Loucy (cell line): ENCODE measurements at regions not wholly inside any gene's neighbourhood (a gene's known extent, or its start where the extent isn't known, plus 50 kb on each side); places are given as distances from the start of the nearest gene placed in this dataset.

ENCODE experiments used
- H2AFZ ChIP-seq: fragments of 200-600 bp; sonication (generic); 2 replicates; pipeline ENCODE4 v1.6.0; 2016; ENCODE audit warnings: antibody characterized with exemption, mild to moderate bottlenecking, low read length, moderate library complexity
- H3F3A ChIP-seq: fragments of 200-600 bp; 2 replicates; pipeline ENCODE4 v1.6.0; 2016; ENCODE audit warnings: antibody characterized with exemption, low read depth, mild to moderate bottlenecking
- H3K27me3 ChIP-seq: fragments of 200-600 bp; sonication (generic); 2 replicates; pipeline ENCODE4 v1.6.1; 2014; ENCODE audit warnings: low read length, mild to moderate bottlenecking; ENCODE audit not compliant: insufficient read depth, poor library complexity, severe bottlenecking
- H3K36me3 ChIP-seq: fragments of 200-600 bp; sonication (generic); 2 replicates; pipeline ENCODE4 v1.6.1; 2016; ENCODE audit warnings: low read length; ENCODE audit not compliant: insufficient read depth
- H3K4me1 ChIP-seq: fragments of 200-600 bp; sonication (generic); 2 replicates; pipeline ENCODE4 v1.5.1; 2014; ENCODE audit warnings: low read length, mild to moderate bottlenecking; ENCODE audit not compliant: insufficient read depth, poor library complexity, severe bottlenecking
- H3K4me2 ChIP-seq: fragments of 200-600 bp; sonication (generic); 2 replicates; pipeline ENCODE4 v1.6.0; 2014; ENCODE audit warnings: antibody characterized with exemption, low read length, low read depth, mild to moderate bottlenecking; ENCODE audit not compliant: poor library complexity, severe bottlenecking
- H3K4me3 ChIP-seq: fragments of 200-600 bp; sonication (generic); 2 replicates; pipeline ENCODE4 v1.5.1; 2014; ENCODE audit warnings: low read length, mild to moderate bottlenecking, mixed read lengths; ENCODE audit not compliant: poor library complexity, severe bottlenecking
- H3K79me2 ChIP-seq: fragments of 200-600 bp; sonication (generic); 2 replicates; pipeline ENCODE4 v1.6.1; 2014; ENCODE audit warnings: low read length; ENCODE audit not compliant: insufficient read depth
- H3K9ac ChIP-seq: fragments of 200-600 bp; sonication (generic); 2 replicates; pipeline ENCODE4 v1.6.0; 2014; ENCODE audit warnings: mild to moderate bottlenecking, low read depth, low read length, moderate library complexity; ENCODE audit not compliant: poor library complexity, severe bottlenecking
- H3K9me2 ChIP-seq: fragments of 200-600 bp; sonication (generic); replicated peaks from 2 replicates; pipeline ENCODE4 v1.6.1; 2016; ENCODE audit warnings: low read depth, low read length, mixed read lengths
- H3K9me3 ChIP-seq: fragments of 200-600 bp; sonication (generic); 2 replicates; pipeline ENCODE4 v1.6.1; 2014; ENCODE audit warnings: mild to moderate bottlenecking, antibody characterized with exemption, low read length, low read depth; ENCODE audit not compliant: insufficient read depth
- H4K20me1 ChIP-seq: fragments of 200-600 bp; sonication (generic); 2 replicates; pipeline ENCODE4 v1.6.0; 2014; ENCODE audit warnings: antibody characterized with exemption, low read length, mild to moderate bottlenecking; ENCODE audit not compliant: insufficient read depth, poor library complexity, severe bottlenecking
- EZH2phosphoT487 ChIP-seq: fragments of 200-600 bp; IDR thresholded peaks from 2 replicates; pipeline ENCODE4 v1.6.1; 2018; ENCODE audit warnings: antibody characterized with exemption, mild to moderate bottlenecking, moderate library complexity, borderline replicate concordance
- TF ChIP-seq, protein P1 (sequence below): fragments of 200-600 bp; sonication (generic); conservative IDR thresholded peaks from 2 replicates; pipeline ENCODE4 v1.5.1; 2014; ENCODE audit warnings: mild to moderate bottlenecking, antibody characterized with exemption, low read length

DNA sequence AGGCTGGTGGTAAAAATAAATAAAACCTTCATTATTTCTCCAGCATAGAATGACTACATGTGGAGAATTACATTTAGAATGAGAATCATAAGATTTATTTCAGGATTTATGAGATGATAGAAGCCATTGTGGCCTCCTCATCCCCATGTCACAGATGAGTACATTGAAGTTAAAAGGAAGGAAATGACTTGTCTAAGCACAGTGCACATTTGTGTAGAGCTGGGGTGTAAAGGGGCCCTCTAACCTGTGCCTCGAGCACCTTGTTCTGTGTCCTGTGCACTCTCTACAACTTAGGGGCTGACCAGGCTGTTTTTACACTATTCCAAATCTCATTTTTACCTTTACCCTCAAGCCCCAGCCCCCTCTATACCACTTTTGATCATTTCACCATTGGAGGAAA lies 179.4 kb downstream of the RHOU start:
- Histone ChIP-seq H3K4me3 (no peak overlapping the region), H3K79me2 (no peaks in the 10 kb centered on the region), H3K36me3 (no peaks in the 10 kb centered on the region), H3K27me3 (no peaks in the 10 kb centered on the region), H3K9ac (no peak overlapping the region), H3K4me2 (no peak overlapping the region), H3K9me2 (no peaks in the 10 kb centered on the region), H3F3A (no peaks in the 10 kb centered on the region), H3K4me1 (no peaks in the 10 kb centered on the region), H3K9me3 (no peaks in the 10 kb centered on the region; the same call in 1 of the 2 replicates), H4K20me1 (no peaks in the 10 kb centered on the region), H2AFZ (no peak overlapping the region)
- TF ChIP-seq, protein P1, sequence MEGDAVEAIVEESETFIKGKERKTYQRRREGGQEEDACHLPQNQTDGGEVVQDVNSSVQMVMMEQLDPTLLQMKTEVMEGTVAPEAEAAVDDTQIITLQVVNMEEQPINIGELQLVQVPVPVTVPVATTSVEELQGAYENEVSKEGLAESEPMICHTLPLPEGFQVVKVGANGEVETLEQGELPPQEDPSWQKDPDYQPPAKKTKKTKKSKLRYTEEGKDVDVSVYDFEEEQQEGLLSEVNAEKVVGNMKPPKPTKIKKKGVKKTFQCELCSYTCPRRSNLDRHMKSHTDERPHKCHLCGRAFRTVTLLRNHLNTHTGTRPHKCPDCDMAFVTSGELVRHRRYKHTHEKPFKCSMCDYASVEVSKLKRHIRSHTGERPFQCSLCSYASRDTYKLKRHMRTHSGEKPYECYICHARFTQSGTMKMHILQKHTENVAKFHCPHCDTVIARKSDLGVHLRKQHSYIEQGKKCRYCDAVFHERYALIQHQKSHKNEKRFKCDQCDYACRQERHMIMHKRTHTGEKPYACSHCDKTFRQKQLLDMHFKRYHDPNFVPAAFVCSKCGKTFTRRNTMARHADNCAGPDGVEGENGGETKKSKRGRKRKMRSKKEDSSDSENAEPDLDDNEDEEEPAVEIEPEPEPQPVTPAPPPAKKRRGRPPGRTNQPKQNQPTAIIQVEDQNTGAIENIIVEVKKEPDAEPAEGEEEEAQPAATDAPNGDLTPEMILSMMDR = no peak
- no peak for TF ChIP-seq EZH2phosphoT487

DNA sequence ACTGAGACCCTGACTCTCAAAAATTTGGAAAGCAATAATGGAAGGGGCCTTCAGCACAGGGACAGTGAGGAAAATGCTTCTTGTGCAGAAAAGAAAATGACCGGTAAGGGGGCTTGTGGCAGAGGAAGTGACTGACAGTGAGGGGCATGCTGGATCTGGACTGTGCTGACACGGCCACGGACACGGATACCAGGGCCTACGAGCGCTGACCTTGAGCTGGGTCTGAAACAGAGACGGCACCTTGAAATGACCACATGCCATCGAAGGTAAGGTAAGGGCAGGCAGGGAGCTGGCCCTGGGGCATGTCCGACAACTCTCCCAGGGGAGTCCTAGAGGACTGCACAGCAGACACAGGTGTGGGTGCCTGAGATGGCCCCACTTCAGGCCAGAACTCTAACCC lies 182.1 kb downstream of the RHOU start:
- no peaks in the 10 kb centered on the region for H3K9me2 ChIP-seq

DNA sequence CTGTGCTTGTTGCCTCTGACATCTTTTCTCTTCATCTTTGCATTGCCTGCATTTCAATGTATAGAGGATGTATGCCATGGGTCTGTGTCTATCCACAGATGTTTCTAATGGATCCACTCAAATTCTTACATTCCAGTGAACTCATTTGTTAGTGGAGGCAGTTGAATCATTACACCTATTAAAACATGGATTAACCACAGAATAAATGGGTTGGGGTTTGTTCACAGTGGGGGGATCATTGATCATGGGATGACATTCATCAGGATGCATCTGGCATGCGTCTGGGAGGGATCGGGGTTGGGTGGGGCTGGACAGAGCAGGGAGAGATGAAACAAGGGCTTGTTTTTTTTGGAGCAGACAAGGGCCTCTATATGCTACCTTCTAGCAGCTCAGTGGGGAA lies 182.5 kb downstream of the RHOU start:
- H3K4me3 ChIP-seq = no peak overlapping the region
- H3K9me3 ChIP-seq = no peaks in the 10 kb centered on the region; the same call in 1 of the 2 replicates
- H3F3A ChIP-seq = no peaks in the 10 kb centered on the region
- no peaks in the 10 kb centered on the region for H3K4me1 ChIP-seq
- TF ChIP-seq, protein P1 = no peak
- no peak for TF ChIP-seq EZH2phosphoT487
- H3K27me3 ChIP-seq = no peaks in the 10 kb centered on the region
- H3K4me2 ChIP-seq = no peak overlapping the region
- H3K36me3 ChIP-seq = no peaks in the 10 kb centered on the region
- no peak overlapping the region for H3K9ac ChIP-seq
- no peaks in the 10 kb centered on the region for H3K79me2 ChIP-seq
- no peak overlapping the region for H2AFZ ChIP-seq
- H3K9me2 ChIP-seq = no peaks in the 10 kb centered on the region
- H4K20me1 ChIP-seq = no peaks in the 10 kb centered on the region

More for the DNA sequence above, 182.1 kb downstream of the RHOU start:
- H3K9me3 ChIP-seq = no peaks in the 10 kb centered on the region; the same call in 1 of the 2 replicates
- no peak overlapping the region for H2AFZ ChIP-seq
- H3K27me3 ChIP-seq = no peaks in the 10 kb centered on the region
- H3K4me2 ChIP-seq = no peak overlapping the region
- H3K79me2 ChIP-seq = no peaks in the 10 kb centered on the region
- no peaks in the 10 kb centered on the region for H3F3A ChIP-seq
- H3K36me3 ChIP-seq = no peaks in the 10 kb centered on the region
- no peak overlapping the region for H3K4me3 ChIP-seq
- no peak for TF ChIP-seq EZH2phosphoT487
- TF ChIP-seq, protein P1 = no peak
- H3K9ac ChIP-seq = no peak overlapping the region
- H3K4me1 ChIP-seq = no peaks in the 10 kb centered on the region
- no peaks in the 10 kb centered on the region for H4K20me1 ChIP-seq
